ENCODE measurements at regions not wholly inside any gene's neighbourhood (a gene's known extent, or its start where the extent isn't known, plus 50 kb on each side); places are given as distances from the start of the nearest gene placed in this dataset.

DNA sequence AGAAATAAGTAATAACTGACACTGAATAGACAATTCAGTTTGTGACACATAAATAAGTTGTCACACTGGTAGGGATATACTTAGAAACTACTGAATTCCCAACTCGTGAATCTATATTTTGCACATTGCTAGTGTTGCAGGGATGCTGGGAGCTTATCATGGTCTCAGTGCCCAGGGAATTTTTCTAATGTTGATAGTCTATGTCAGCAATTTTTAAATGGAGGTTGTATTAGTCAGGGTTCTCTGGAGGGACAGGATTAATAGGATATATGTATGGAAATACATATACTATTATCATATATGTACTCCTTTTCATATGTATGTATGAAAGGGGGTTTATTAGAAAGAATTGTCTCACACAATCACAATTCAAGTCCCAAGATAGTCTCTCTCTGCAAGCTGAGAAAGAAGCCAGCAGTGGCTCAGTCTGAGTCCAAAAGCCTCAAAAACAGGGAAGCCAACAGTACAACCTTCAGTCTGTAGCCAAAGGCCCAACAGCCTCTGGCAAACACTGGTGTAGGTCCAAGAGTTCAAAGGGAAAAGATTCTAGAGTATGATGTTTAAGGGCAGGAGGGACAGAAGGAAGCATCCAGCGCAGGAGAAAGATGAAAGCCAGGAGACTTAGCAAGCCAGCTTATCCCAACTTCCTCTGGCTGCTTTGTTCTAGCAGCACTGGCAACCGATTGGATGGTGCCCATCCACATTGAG, 980.9 kb upstream of the GJE1 start:
- H3K4me2 ChIP-seq (ENCODE audit: low read length) = no peak overlapping the region
- no peaks in the 10 kb centered on the region for H4K20me1 ChIP-seq (ENCODE audit: insufficient read depth, low read length)
- H2AFZ ChIP-seq (ENCODE audit: low read length) = no peak overlapping the region

DNA sequence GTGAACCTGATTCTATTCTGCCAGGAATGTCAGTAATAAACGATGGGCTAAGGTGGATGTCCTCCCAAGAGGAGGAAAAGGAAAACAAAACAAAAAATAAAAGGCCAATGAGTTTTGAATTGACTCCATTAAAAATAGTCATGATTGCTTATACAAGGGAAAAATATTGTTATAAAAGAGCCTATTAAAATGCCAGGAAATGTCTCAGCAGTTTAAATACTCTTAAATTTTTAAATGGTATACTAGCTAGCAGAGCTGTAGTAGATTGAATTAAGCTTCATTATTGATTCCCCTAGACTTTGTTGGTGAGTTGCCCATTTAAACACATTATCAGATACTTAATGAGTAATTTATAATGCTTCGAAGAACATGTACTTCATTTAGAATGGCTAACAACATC, 990.9 kb upstream of the GJE1 start:
- Histone ChIP-seq H3K4me1 (ENCODE audit: insufficient read depth, low read length, severe bottlenecking) (peaks cover 9% of the 10 kb centered on the region), H4K20me1 (ENCODE audit: insufficient read depth, low read length) (no peaks in the 10 kb centered on the region), H3F3A (ENCODE audit: insufficient read depth, low read length) (no peaks in the 10 kb centered on the region), H2AFZ (ENCODE audit: low read length) (no peak overlapping the region), H3K4me2 (ENCODE audit: low read length) (no peak overlapping the region), H3K9me3 (ENCODE audit: low read length) (no peaks in the 10 kb centered on the region), H3K79me2 (ENCODE audit: insufficient read depth, low read length) (no peaks in the 10 kb centered on the region), H3K27ac (ENCODE audit: low read depth, low read length, poor library complexity, severe bottlenecking) (no peak overlapping the region), H3K9me2 (ENCODE audit: low read depth, low read length) (no peaks in the 10 kb centered on the region), H3K36me3 (ENCODE audit: insufficient read depth, low read length) (no peaks in the 10 kb centered on the region), H3K9ac (ENCODE audit: low read length) (no peak overlapping the region), H3K27me3 (ENCODE audit: insufficient read depth, low read length) (no peaks in the 10 kb centered on the region), H3K4me3 (ENCODE audit: low read depth, low read length, poor library complexity, severe bottlenecking) (no peak overlapping the region)
- TF ChIP-seq EZH2 (IDR thresholded peaks at IDR 0.05; ENCODE audit: borderline replicate concordance, low read length) = no peak
- TF ChIP-seq, protein P1, sequence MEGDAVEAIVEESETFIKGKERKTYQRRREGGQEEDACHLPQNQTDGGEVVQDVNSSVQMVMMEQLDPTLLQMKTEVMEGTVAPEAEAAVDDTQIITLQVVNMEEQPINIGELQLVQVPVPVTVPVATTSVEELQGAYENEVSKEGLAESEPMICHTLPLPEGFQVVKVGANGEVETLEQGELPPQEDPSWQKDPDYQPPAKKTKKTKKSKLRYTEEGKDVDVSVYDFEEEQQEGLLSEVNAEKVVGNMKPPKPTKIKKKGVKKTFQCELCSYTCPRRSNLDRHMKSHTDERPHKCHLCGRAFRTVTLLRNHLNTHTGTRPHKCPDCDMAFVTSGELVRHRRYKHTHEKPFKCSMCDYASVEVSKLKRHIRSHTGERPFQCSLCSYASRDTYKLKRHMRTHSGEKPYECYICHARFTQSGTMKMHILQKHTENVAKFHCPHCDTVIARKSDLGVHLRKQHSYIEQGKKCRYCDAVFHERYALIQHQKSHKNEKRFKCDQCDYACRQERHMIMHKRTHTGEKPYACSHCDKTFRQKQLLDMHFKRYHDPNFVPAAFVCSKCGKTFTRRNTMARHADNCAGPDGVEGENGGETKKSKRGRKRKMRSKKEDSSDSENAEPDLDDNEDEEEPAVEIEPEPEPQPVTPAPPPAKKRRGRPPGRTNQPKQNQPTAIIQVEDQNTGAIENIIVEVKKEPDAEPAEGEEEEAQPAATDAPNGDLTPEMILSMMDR (IDR thresholded peaks at IDR 0.05; ENCODE audit: low read length) = no peak

More for the DNA sequence above, 980.9 kb upstream of the GJE1 start:
- H3K27me3 ChIP-seq (ENCODE audit: insufficient read depth, low read length) = no peaks in the 10 kb centered on the region
- H3K9me2 ChIP-seq (ENCODE audit: low read depth, low read length) = no peaks in the 10 kb centered on the region
- no peak for TF ChIP-seq EZH2 (IDR thresholded peaks at IDR 0.05; ENCODE audit: borderline replicate concordance, low read length)
- TF ChIP-seq, protein P1 (IDR thresholded peaks at IDR 0.05; ENCODE audit: low read length) = no peak
- H3K27ac ChIP-seq (ENCODE audit: low read depth, low read length, poor library complexity, severe bottlenecking) = no peak overlapping the region
- H3K36me3 ChIP-seq (ENCODE audit: insufficient read depth, low read length) = no peaks in the 10 kb centered on the region
- H3K9ac ChIP-seq (ENCODE audit: low read length) = no peak overlapping the region
- no peaks in the 10 kb centered on the region for H3F3A ChIP-seq (ENCODE audit: insufficient read depth, low read length)
- H3K4me3 ChIP-seq (ENCODE audit: low read depth, low read length, poor library complexity, severe bottlenecking) = no peak overlapping the region
- H3K79me2 ChIP-seq (ENCODE audit: insufficient read depth, low read length) = no peaks in the 10 kb centered on the region
- peaks cover 13% of the 10 kb centered on the region for H3K4me1 ChIP-seq (ENCODE audit: insufficient read depth, low read length, severe bottlenecking)
- peaks cover 12% of the 10 kb centered on the region; the same call in 1 of the 2 replicates for H3K9me3 ChIP-seq (ENCODE audit: low read length)

- Histone ChIP-seq H3K9me3 (ENCODE audit: low read length) (no peaks in the 10 kb centered on the region), H3F3A (ENCODE audit: insufficient read depth, low read length) (no peaks in the 10 kb centered on the region), H2AFZ (ENCODE audit: low read length) (no peak overlapping the region; the same call in 1 of the 2 replicates), H3K9me2 (ENCODE audit: low read depth, low read length) (no peaks in the 10 kb centered on the region), H3K9ac (ENCODE audit: low read length) (no peak overlapping the region), H3K4me1 (ENCODE audit: insufficient read depth, low read length, severe bottlenecking) (peaks cover 9% of the 10 kb centered on the region), H4K20me1 (ENCODE audit: insufficient read depth, low read length) (no peaks in the 10 kb centered on the region), H3K4me3 (ENCODE audit: low read depth, low read length, poor library complexity, severe bottlenecking) (no peak overlapping the region), H3K79me2 (ENCODE audit: insufficient read depth, low read length) (no peaks in the 10 kb centered on the region), H3K27me3 (ENCODE audit: insufficient read depth, low read length) (no peaks in the 10 kb centered on the region), H3K36me3 (ENCODE audit: insufficient read depth, low read length) (no peaks in the 10 kb centered on the region), H3K4me2 (ENCODE audit: low read length) (no peak overlapping the region), H3K27ac (ENCODE audit: low read depth, low read length, poor library complexity, severe bottlenecking) (no peak overlapping the region)
- TF ChIP-seq, protein P1 (IDR thresholded peaks at IDR 0.05; ENCODE audit: low read length) = no peak
- TF ChIP-seq EZH2 (IDR thresholded peaks at IDR 0.05; ENCODE audit: borderline replicate concordance, low read length) = no peak
Observed at GRCh38 chr6:141140905-141141304, 991.8 kb upstream of the GJE1 start.
